Endodermal cell (in vitro differentiated cells): ENCODE measurements at regions not wholly inside any gene's neighbourhood (a gene's known extent, or its start where the extent isn't known, plus 50 kb on each side); places are given as distances from the start of the nearest gene placed in this dataset.

ENCODE experiments used
- DNase-seq: peaks from one replicate; pipeline ENCODE4 v3.0.0-alpha.2; 2017
- H3K27ac ChIP-seq: 2 replicates; pipeline ENCODE4 v1.5.1; 2013; ENCODE audit warnings: mild to moderate bottlenecking, low read depth, low read length, moderate library complexity
- H3K27me3 ChIP-seq: 2 replicates; pipeline ENCODE4 v1.6.1; 2013; ENCODE audit warnings: mild to moderate bottlenecking, low read length, moderate library complexity; ENCODE audit not compliant: insufficient read depth, control insufficient read depth, poor library complexity, severe bottlenecking
- H3K36me3 ChIP-seq: 2 replicates; pipeline ENCODE4 v1.7.0; 2013; ENCODE audit warnings: mild to moderate bottlenecking, low read length, moderate library complexity; ENCODE audit not compliant: control insufficient read depth, insufficient read depth
- H3K4me1 ChIP-seq: one replicate; pipeline ENCODE4 v1.7.0; 2013; ENCODE audit warnings: low read length; ENCODE audit not compliant: control insufficient read depth, insufficient read depth
- H3K4me3 ChIP-seq: 2 replicates; pipeline ENCODE4 v1.5.1; 2013; ENCODE audit warnings: mild to moderate bottlenecking, low read length, moderate library complexity
- H3K9ac ChIP-seq: 2 replicates; pipeline ENCODE4 v1.6.1; 2013; ENCODE audit warnings: mild to moderate bottlenecking, low read length, moderate library complexity; ENCODE audit not compliant: poor library complexity, severe bottlenecking; ENCODE audit errors: extremely low read depth
- H3K9me3 ChIP-seq: 2 replicates; pipeline ENCODE4 v1.6.1; 2013; ENCODE audit warnings: mild to moderate bottlenecking, low read length, moderate library complexity; ENCODE audit not compliant: control insufficient read depth
- H3K27ac Mint-ChIP-seq: 2 replicates; pipeline ENCODE4 v1.8.0; 2020; ENCODE audit warnings: mixed read lengths
- H3K27me3 Mint-ChIP-seq: 2 replicates; pipeline ENCODE4 v1.8.0; 2021; ENCODE audit warnings: mild to moderate bottlenecking, mixed read lengths; ENCODE audit not compliant: insufficient read depth
- H3K36me3 Mint-ChIP-seq: 2 replicates; pipeline ENCODE4 v1.8.0; 2020; ENCODE audit warnings: low read depth, mixed read lengths
- H3K4me1 Mint-ChIP-seq: 2 replicates; pipeline ENCODE4 v1.8.0; 2020; ENCODE audit warnings: mixed read lengths
- H3K4me3 Mint-ChIP-seq: 2 replicates; pipeline ENCODE4 v1.8.0; 2020; ENCODE audit warnings: mild to moderate bottlenecking, moderate library complexity, mixed read lengths
- H3K9me3 Mint-ChIP-seq: 2 replicates; pipeline ENCODE4 v1.8.0; 2020; ENCODE audit warnings: mild to moderate bottlenecking, mixed read lengths
- CTCF ChIP-seq: fragments of 200-600 bp; sonication (generic); conservative IDR thresholded peaks from 2 replicates; pipeline ENCODE4 v1.5.0; 2021; ENCODE audit warnings: antibody characterized with exemption, mild to moderate bottlenecking
- WGBS, 2 experiments: methylation state at CpG; one replicate each; pipeline versions ENCODE4 v1.1.5 to v1.1.7; 2013; ENCODE audit warnings: missing lambda C conversion rate in 2 of 2, mixed read lengths in 1 of 2; ENCODE audit not compliant: insufficient coverage in 1 of 2, insufficient read length in 1 of 2; 5-methylcytosine and 5-hydroxymethylcytosine counted together

DNA sequence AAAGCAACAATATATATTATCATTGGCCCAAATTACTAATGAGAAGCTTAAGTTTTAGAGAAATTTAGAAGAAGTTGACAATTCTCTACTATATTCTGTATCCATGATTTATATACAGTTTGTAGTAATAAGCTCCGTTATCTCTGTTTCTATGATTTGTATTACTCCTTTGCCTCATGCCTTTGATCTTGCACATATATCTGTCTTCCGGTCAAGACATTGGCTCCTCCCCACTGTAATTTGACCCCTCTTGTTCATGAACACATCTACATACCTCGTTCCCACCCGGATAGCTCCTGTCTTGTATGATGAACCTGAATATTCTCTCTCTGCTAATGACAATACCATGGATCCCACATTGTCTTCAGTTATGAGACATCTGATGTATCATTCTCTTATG, 581.0 kb upstream of the RGS18 start:
- 90 to 95% methylated on average over 1 to 4 of the region's 4 CpGs for WGBS, 2 experiments
- TF ChIP-seq CTCF = no peak
- H3K36me3 Mint-ChIP-seq = peaks cover 10% of the 10 kb centered on the region
- no peaks in the 10 kb centered on the region for H3K27me3 Mint-ChIP-seq
- no peak overlapping the region for H3K4me3 ChIP-seq
- no peak overlapping the region for H3K4me3 Mint-ChIP-seq
- H3K36me3 ChIP-seq = peaks cover 17% of the 10 kb centered on the region
- H3K27me3 ChIP-seq = no peaks in the 10 kb centered on the region
- no peak overlapping the region for H3K27ac Mint-ChIP-seq
- peaks cover 29% of the 10 kb centered on the region for H3K9me3 Mint-ChIP-seq
- no peak overlapping the region for H3K9ac ChIP-seq
- H3K9me3 ChIP-seq = peaks cover 40% of the 10 kb centered on the region
- DNase-seq = no peak
- H3K27ac ChIP-seq = no peak overlapping the region
- H3K4me1 Mint-ChIP-seq = peaks cover 17% of the 10 kb centered on the region
- H3K4me1 ChIP-seq = peaks cover 5% of the 10 kb centered on the region

- no peaks in the 10 kb centered on the region for H3K27me3 Mint-ChIP-seq
- no peak overlapping the region for H3K27ac ChIP-seq
- H3K36me3 ChIP-seq = peaks cover 17% of the 10 kb centered on the region
- H3K9me3 ChIP-seq = peaks cover 40% of the 10 kb centered on the region
- no peak overlapping the region for H3K27ac Mint-ChIP-seq
- no peak overlapping the region for H3K9ac ChIP-seq
- H3K27me3 ChIP-seq = no peaks in the 10 kb centered on the region
- no peak for TF ChIP-seq CTCF
- no peak for DNase-seq
- peaks cover 10% of the 10 kb centered on the region for H3K36me3 Mint-ChIP-seq
- H3K4me1 ChIP-seq = peaks cover 5% of the 10 kb centered on the region
- peaks cover 30% of the 10 kb centered on the region for H3K9me3 Mint-ChIP-seq
- peaks cover 22% of the 10 kb centered on the region for H3K4me1 Mint-ChIP-seq
- 100% methylated on average over 1 of the region's 1 CpG; no CpG with 5 or more reads in 1 of the 2 experiments for WGBS, 2 experiments
- no peak overlapping the region for H3K4me3 Mint-ChIP-seq
- peak overlapping the region; percentile 53 for H3K4me3 ChIP-seq
Measured at GRCh38 chr1:191578281-191578680, 580.0 kb upstream of the RGS18 start.

DNA sequence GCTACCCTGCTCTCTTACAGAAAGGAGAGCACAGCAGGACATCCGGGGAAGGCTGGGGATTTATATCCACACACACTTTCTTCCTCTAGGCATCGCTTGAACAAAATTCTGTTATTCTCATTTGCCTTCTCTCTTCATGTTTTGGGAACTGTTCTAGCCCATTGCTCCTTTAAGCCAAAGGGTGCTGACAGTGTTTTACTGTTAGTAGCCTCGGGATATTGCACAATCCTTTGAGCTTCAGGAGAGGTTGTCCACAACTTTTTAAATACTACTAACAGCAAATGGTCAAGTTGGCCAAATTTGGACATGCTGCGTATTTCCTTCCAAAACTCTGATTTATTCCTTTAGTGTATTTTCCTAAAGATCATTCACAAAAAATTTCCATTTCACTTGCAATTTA, 579.2 kb upstream of the RGS18 start:
- Mint-ChIP-seq H3K36me3 (peaks cover 13% of the 10 kb centered on the region), H3K27me3 (no peaks in the 10 kb centered on the region), H3K4me3 (no peak overlapping the region), H3K4me1 (peaks cover 27% of the 10 kb centered on the region), H3K27ac (no peak overlapping the region), H3K9me3 (peaks cover 36% of the 10 kb centered on the region)
- no peaks in the 10 kb centered on the region for H3K27me3 ChIP-seq
- no peak for TF ChIP-seq CTCF
- peaks cover 17% of the 10 kb centered on the region for H3K36me3 ChIP-seq
- peak overlapping the region; percentile 53 for H3K4me3 ChIP-seq
- no peak for DNase-seq
- 91 to 93% methylated on average over 4 of the region's 4 CpGs for WGBS, 2 experiments
- peaks cover 43% of the 10 kb centered on the region for H3K9me3 ChIP-seq
- H3K27ac ChIP-seq = no peak overlapping the region
- peaks cover 8% of the 10 kb centered on the region for H3K4me1 ChIP-seq
- no peak overlapping the region for H3K9ac ChIP-seq
